Epithelial cell of proximal tubule (primary cell): ENCODE measurements at regions not wholly inside any gene's neighbourhood (a gene's known extent, or its start where the extent isn't known, plus 50 kb on each side); places are given as distances from the start of the nearest gene placed in this dataset.

ENCODE experiments used
- DNase-seq: peaks from one replicate; pipeline ENCODE4 v3.0.0-alpha.2; 2011; ENCODE audit warnings: low read depth
- H3K4me3 ChIP-seq: 2 replicates; pipeline ENCODE4 v1.5.1; 2011; ENCODE audit warnings: low read depth, mild to moderate bottlenecking, low read length
- CTCF ChIP-seq: conservative IDR thresholded peaks from 2 replicates; pipeline ENCODE4 v1.5.1; 2012; ENCODE audit warnings: low read depth, mild to moderate bottlenecking, low read length

- no peak for DNase-seq
- TF ChIP-seq CTCF, result no peak
Measured at GRCh38 chr1:59027177-59027576, 243.3 kb upstream of the JUN start.

GRCh38 chr1:59028048-59028447 is 244.2 kb upstream of the JUN start:
- DNase-seq, result no peak
- H3K4me3 ChIP-seq, result no peak overlapping the region
- TF ChIP-seq CTCF, result no peak

More at GRCh38 chr1:59027177-59027576, 243.3 kb upstream of the JUN start:
- H3K4me3 ChIP-seq, result no peak overlapping the region

- no peak overlapping the region for H3K4me3 ChIP-seq
- no peak for TF ChIP-seq CTCF
- DNase-seq, result no peak
Measured at GRCh38 chr1:59029411-59030167, 245.7 kb upstream of the JUN start.

GRCh38 chr1:59032228-59032627 is 248.4 kb upstream of the JUN start:
- TF ChIP-seq CTCF, result no peak
- no peak for DNase-seq
- no peak overlapping the region for H3K4me3 ChIP-seq

- H3K4me3 ChIP-seq, result no peak overlapping the region
- no peak for TF ChIP-seq CTCF
- DNase-seq, result no peak
Measured at GRCh38 chr1:59033761-59034160, 249.9 kb upstream of the JUN start.

- no peak for DNase-seq
- H3K4me3 ChIP-seq, result no peak overlapping the region
- TF ChIP-seq CTCF, result no peak
Measured at GRCh38 chr1:59034925-59035324, 251.1 kb upstream of the JUN start.

- no peak for DNase-seq
- no peak overlapping the region for H3K4me3 ChIP-seq
- no peak for TF ChIP-seq CTCF
Measured at GRCh38 chr1:59039551-59039950, 255.7 kb upstream of the JUN start.
